Fibroblast of lung (primary cell): ENCODE measurements at regions not wholly inside any gene's neighbourhood (a gene's known extent, or its start where the extent isn't known, plus 50 kb on each side); places are given as distances from the start of the nearest gene placed in this dataset.

Source experiments
- CTCF ChIP-seq, 2 donors: IDR thresholded peaks in 1 of 2; conservative IDR thresholded peaks in 1 of 2; 1 replicate in 1 of 2; 2 replicates in 1 of 2; pipeline ENCODE4 v1.5.1; 2011 to 2012; ENCODE audit warnings: low read length in 2 of 2, control low read depth in 1 of 2, inconsistent platforms in 1 of 2, low read depth in 1 of 2, mild to moderate bottlenecking in 1 of 2
- EZH2 ChIP-seq: IDR thresholded peaks from 2 replicates; pipeline ENCODE4 v1.5.1; 2012; ENCODE audit warnings: low read length, control low read depth, mild to moderate bottlenecking; ENCODE audit errors: missing control alignments

GRCh38 chr10:30118590-30118989 is 59.2 kb upstream of the JCAD start:
- TF ChIP-seq CTCF (conservative IDR thresholded peaks at IDR 0.05 in 1 of 2, IDR thresholded peaks at IDR 0.05 in 1 of 2; ENCODE audit: low read depth in 1 of 2, low read length in 2 of 2) (no peak), EZH2 (no peak)
